HCT116 (cell line): ENCODE measurements at regions not wholly inside any gene's neighbourhood (a gene's known extent, or its start where the extent isn't known, plus 50 kb on each side); places are given as distances from the start of the nearest gene placed in this dataset.

Experiments
- ATAC-seq: fragments of 200-7000 bp; cut with Tn5 transposase; 2 replicates; pipeline ENCODE4 v1.9.1; 2020; ENCODE audit warnings: mild to moderate bottlenecking, moderate library complexity
- BruUV-seq: library from RNA; stranded (reverse); fragments of 400-500 nt; replicated peaks from 2 replicates; lab custom pipeline; 2021; lab: Mats Ljungman, UMichigan
- CTCF ChIA-PET: fragments of 300-600 bp; sonication (Branson Sonifier 250); formaldehyde crosslinking; loops from one replicate; lab custom pipeline; 2021; ENCODE audit warnings: antibody characterized with exemption; lab: Charles Lee
- POLR2A ChIA-PET: fragments of 300-600, 350-600 bp; sonication (Branson Sonifier 250); formaldehyde crosslinking; loops from one replicate; lab custom pipeline; 2021; ENCODE audit warnings: antibody characterized with exemption; lab: Charles Lee
- RAD21 ChIA-PET, 2 experiments: fragments of 300-600 bp; sonication (Branson Sonifier 250); formaldehyde crosslinking; loops; one replicate each; lab custom pipeline; 2023; ENCODE audit warnings: low total read pairs in 2 of 2; ENCODE audit not compliant: uncharacterized antibody in 2 of 2, unreplicated experiment in 2 of 2, low non-redundant PET in 1 of 2; lab: Charles Lee
- DNase-seq: peaks from one replicate; pipeline ENCODE4 v3.0.0-alpha.2; 2010; ENCODE audit warnings: low read depth, low spot score
- H2AFZ ChIP-seq: fragments of 200-600 bp; shearing (Covaris generic), sonication (generic); 2 replicates; pipeline ENCODE4 v1.6.1; 2017; ENCODE audit warnings: low read depth, mixed run types, mixed read lengths, antibody characterized with exemption, low read length; ENCODE audit not compliant: poor library complexity, severe bottlenecking
- H3K27ac ChIP-seq: 2 replicates; pipeline ENCODE4 v1.5.1; 2012; ENCODE audit warnings: low read depth, low read length
- H3K27me3 ChIP-seq: fragments of 200-600 bp; sonication (generic); 2 replicates; pipeline ENCODE4 v1.6.1; 2016; ENCODE audit warnings: mixed run types, low read length, mixed read lengths; ENCODE audit not compliant: insufficient read depth
- H3K36me3 ChIP-seq, 2 experiments: fragments of 200-500 bp in 1 of 2; fragments of 200-600 bp in 1 of 2; sonication (Bioruptor generic) in 1 of 2; sonication (generic) in 1 of 2; 2 replicates each; pipeline versions ENCODE4 v1.5.1 to v1.6.1; 2014 to 2016; ENCODE audit warnings: low read length in 2 of 2, inconsistent platforms in 1 of 2, mixed read lengths in 1 of 2, mixed run types in 1 of 2; ENCODE audit not compliant: insufficient read depth in 2 of 2, control insufficient read depth in 1 of 2
- H3K4me1 ChIP-seq, 2 experiments: fragments of 200-600 bp in 1 of 2; sonication (generic) in 1 of 2; 2 replicates each; pipeline versions ENCODE4 v1.5.1 to v1.6.1; 2012 to 2017; ENCODE audit warnings: low read length in 2 of 2, inconsistent platforms in 1 of 2, mild to moderate bottlenecking in 1 of 2, mixed read lengths in 1 of 2, mixed run types in 1 of 2, moderate library complexity in 1 of 2; ENCODE audit not compliant: insufficient read depth in 2 of 2, control insufficient read depth in 1 of 2
- H3K4me2 ChIP-seq: fragments of 200-600 bp; sonication (generic); 2 replicates; pipeline ENCODE4 v1.6.1; 2017; ENCODE audit warnings: mixed run types, low read length, mixed read lengths
- H3K4me3 ChIP-seq, 2 experiments: fragments of 200-600 bp in 1 of 2; sonication (generic) in 1 of 2; replicated peaks in 1 of 2; 2 replicates each; pipeline ENCODE4 v1.5.1; 2011 to 2016; ENCODE audit warnings: low read length in 2 of 2, control low read depth in 1 of 2, low read depth in 1 of 2, mild to moderate bottlenecking in 1 of 2, mixed read lengths in 1 of 2, mixed run types in 1 of 2
- H3K79me2 ChIP-seq: fragments of 200-600 bp; sonication (generic); 2 replicates; pipeline ENCODE4 v1.6.1; 2017; ENCODE audit warnings: mild to moderate bottlenecking, mixed run types, low read length, moderate library complexity, mixed read lengths; ENCODE audit not compliant: insufficient read depth
- H3K9ac ChIP-seq: fragments of 200-600 bp; sonication (generic); 2 replicates; pipeline ENCODE4 v1.6.1; 2016; ENCODE audit warnings: low read length, mixed read lengths
- H3K9me2 ChIP-seq: fragments of 200-600 bp; sonication (generic), shearing (Covaris generic); 2 replicates; pipeline ENCODE4 v1.6.1; 2017; ENCODE audit warnings: mixed run types, mild to moderate bottlenecking, moderate library complexity; ENCODE audit not compliant: insufficient read depth
- H3K9me3 ChIP-seq, 2 experiments: fragments of 200-500 bp in 1 of 2; fragments of 200-600 bp in 1 of 2; sonication (Bioruptor generic) in 1 of 2; sonication (generic) in 1 of 2; 2 replicates each; pipeline ENCODE4 v1.6.1; 2014 to 2017; ENCODE audit warnings: low read length in 2 of 2, mixed read lengths in 2 of 2, inconsistent platforms in 1 of 2, low read depth in 1 of 2, mild to moderate bottlenecking in 1 of 2, mixed run types in 1 of 2, moderate library complexity in 1 of 2; ENCODE audit not compliant: control insufficient read depth in 1 of 2, insufficient read depth in 1 of 2
- H4K20me1 ChIP-seq: fragments of 200-600 bp; sonication (generic), shearing (Covaris generic); 2 replicates; pipeline ENCODE4 v1.6.1; 2017; ENCODE audit warnings: mixed run types, mild to moderate bottlenecking, moderate library complexity; ENCODE audit not compliant: insufficient read depth
- CBX3 ChIP-seq: IDR thresholded peaks from 2 replicates; pipeline ENCODE4 v1.6.1; 2012; ENCODE audit warnings: low read depth
- CEBPB ChIP-seq: IDR thresholded peaks from 2 replicates; pipeline ENCODE4 v1.6.1; 2012; ENCODE audit warnings: low read depth
- EGR1 ChIP-seq: IDR thresholded peaks from 2 replicates; pipeline ENCODE4 v1.6.1; 2012; ENCODE audit warnings: low read depth
- ELF1 ChIP-seq: IDR thresholded peaks from 2 replicates; pipeline ENCODE4 v1.6.1; 2012; ENCODE audit warnings: low read depth, borderline replicate concordance
- EZH2phosphoT487 ChIP-seq: fragments of 200-600 bp; IDR thresholded peaks from 2 replicates; pipeline ENCODE4 v1.6.1; 2018; ENCODE audit warnings: antibody characterized with exemption, borderline replicate concordance
- FOSL1 ChIP-seq: IDR thresholded peaks from 2 replicates; pipeline ENCODE4 v1.6.1; 2012; ENCODE audit warnings: low read depth
- POLR2A ChIP-seq: IDR thresholded peaks from 2 replicates; pipeline ENCODE4 v1.7.0; 2011; ENCODE audit warnings: borderline replicate concordance; ENCODE audit not compliant: insufficient read depth, insufficient read length; ENCODE audit errors: extremely low read depth
- RAD21 ChIP-seq: IDR thresholded peaks from 2 replicates; pipeline ENCODE4 v1.6.1; 2012; ENCODE audit warnings: low read depth, mild to moderate bottlenecking
- SIN3A ChIP-seq: IDR thresholded peaks from 2 replicates; pipeline ENCODE4 v1.6.1; 2012; ENCODE audit warnings: low read depth
- SP1 ChIP-seq: IDR thresholded peaks from 2 replicates; pipeline ENCODE4 v1.6.1; 2012; ENCODE audit warnings: low read depth
- SRF ChIP-seq: IDR thresholded peaks from 2 replicates; pipeline ENCODE4 v1.6.1; 2012; ENCODE audit warnings: low read depth
- YY1 ChIP-seq: IDR thresholded peaks from 2 replicates; pipeline ENCODE4 v1.6.1; 2011; ENCODE audit warnings: low read length, low read depth, moderate library complexity, mild to moderate bottlenecking; ENCODE audit not compliant: insufficient replicate concordance; ENCODE audit errors: extremely low read depth
- ZFX ChIP-seq: fragments of 450-650 bp; IDR thresholded peaks from 2 replicates; pipeline ENCODE4 v1.6.1; 2017
- ZNF274 ChIP-seq: fragments of 200-500 bp; sonication (Bioruptor generic); IDR thresholded peaks from 2 replicates; pipeline ENCODE4 v1.6.1; 2014; ENCODE audit warnings: mild to moderate bottlenecking, low read depth, low read length, inconsistent platforms
- intact Hi-C: fragments of 100-400 bp; cut with micrococcal nuclease; formaldehyde crosslinking; loops from 2 replicates; pipeline ENCODE4 v1.10.0; 2022
- TF ChIP-seq, protein P1 (sequence below): IDR thresholded peaks from 2 replicates; pipeline ENCODE4 v1.6.1; 2012
- TF ChIP-seq, protein P2 (sequence below): IDR thresholded peaks from 2 replicates; pipeline ENCODE4 v1.6.1; 2012
- TF ChIP-seq, protein P3 (sequence below): IDR thresholded peaks from 2 replicates; pipeline ENCODE4 v1.6.1; 2012; ENCODE audit warnings: low read depth

DNA sequence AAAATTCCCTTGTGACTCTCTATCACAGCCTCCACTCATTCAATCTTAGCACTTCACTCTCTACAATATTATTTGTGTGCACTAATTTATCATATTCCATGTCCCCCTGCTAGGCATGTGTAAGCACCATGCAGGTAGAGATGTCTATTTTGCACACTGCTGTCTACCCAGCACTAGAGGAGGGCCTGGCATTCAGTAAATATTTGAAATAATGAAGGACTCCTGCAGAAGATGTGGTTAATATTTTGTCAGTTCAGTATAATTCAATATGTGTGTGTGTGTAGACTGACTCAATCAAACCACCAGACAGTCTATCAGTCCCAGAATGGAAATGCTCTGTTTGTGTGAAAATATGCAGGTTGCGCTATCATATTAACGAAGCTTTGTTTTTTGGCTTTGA, 313.6 kb upstream of the CDH6 start:
- Histone ChIP-seq H3K4me2 (no peak overlapping the region), H3K4me3 (no peak overlapping the region), H3K79me2 (no peaks in the 10 kb centered on the region)
- POLR2A ChIA-PET = no interaction called here
- TF ChIP-seq, protein P1, sequence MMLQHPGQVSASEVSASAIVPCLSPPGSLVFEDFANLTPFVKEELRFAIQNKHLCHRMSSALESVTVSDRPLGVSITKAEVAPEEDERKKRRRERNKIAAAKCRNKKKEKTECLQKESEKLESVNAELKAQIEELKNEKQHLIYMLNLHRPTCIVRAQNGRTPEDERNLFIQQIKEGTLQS = no peak
- TF ChIP-seq CBX3 (no peak), SRF (no peak), YY1 (no peak), CEBPB (no peak), EZH2phosphoT487 (no peak), ELF1 (no peak), FOSL1 (no peak), ZFX (no peak), SP1 (no peak), POLR2A (no peak), SIN3A (no peak), EGR1 (no peak), ZNF274 (no peak), RAD21 (no peak)
- TF ChIP-seq, protein P2, sequence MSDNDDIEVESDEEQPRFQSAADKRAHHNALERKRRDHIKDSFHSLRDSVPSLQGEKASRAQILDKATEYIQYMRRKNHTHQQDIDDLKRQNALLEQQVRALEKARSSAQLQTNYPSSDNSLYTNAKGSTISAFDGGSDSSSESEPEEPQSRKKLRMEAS = no peak
- TF ChIP-seq, protein P3, sequence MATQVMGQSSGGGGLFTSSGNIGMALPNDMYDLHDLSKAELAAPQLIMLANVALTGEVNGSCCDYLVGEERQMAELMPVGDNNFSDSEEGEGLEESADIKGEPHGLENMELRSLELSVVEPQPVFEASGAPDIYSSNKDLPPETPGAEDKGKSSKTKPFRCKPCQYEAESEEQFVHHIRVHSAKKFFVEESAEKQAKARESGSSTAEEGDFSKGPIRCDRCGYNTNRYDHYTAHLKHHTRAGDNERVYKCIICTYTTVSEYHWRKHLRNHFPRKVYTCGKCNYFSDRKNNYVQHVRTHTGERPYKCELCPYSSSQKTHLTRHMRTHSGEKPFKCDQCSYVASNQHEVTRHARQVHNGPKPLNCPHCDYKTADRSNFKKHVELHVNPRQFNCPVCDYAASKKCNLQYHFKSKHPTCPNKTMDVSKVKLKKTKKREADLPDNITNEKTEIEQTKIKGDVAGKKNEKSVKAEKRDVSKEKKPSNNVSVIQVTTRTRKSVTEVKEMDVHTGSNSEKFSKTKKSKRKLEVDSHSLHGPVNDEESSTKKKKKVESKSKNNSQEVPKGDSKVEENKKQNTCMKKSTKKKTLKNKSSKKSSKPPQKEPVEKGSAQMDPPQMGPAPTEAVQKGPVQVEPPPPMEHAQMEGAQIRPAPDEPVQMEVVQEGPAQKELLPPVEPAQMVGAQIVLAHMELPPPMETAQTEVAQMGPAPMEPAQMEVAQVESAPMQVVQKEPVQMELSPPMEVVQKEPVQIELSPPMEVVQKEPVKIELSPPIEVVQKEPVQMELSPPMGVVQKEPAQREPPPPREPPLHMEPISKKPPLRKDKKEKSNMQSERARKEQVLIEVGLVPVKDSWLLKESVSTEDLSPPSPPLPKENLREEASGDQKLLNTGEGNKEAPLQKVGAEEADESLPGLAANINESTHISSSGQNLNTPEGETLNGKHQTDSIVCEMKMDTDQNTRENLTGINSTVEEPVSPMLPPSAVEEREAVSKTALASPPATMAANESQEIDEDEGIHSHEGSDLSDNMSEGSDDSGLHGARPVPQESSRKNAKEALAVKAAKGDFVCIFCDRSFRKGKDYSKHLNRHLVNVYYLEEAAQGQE = no peak
- TF ChIP-seq, all 23 proteins: peak for 0
- Histone ChIP-seq H2AFZ (no peak overlapping the region), H3K9ac (no peak overlapping the region), H3K4me1 (no peaks in the 10 kb centered on the region), H4K20me1 (no peaks in the 10 kb centered on the region), H3K36me3 (no peaks in the 10 kb centered on the region), H3K27ac (no peak overlapping the region), H3K27me3 (no peaks in the 10 kb centered on the region), H3K9me2 (no peaks in the 10 kb centered on the region), H3K9me3 (peaks cover 0 to 27% of the 10 kb centered on the region in 2 experiments; a peak in 2 of 4 replicates)
- intact Hi-C loops = no loop called here
- ChIA-PET CTCF (no interaction called here), RAD21 (no interaction called here)
- DNase-seq (no peak), ATAC-seq (no peak)
- no TSS peak for BruUV-seq
